Hepatocyte (in vitro differentiated cells): ENCODE measurements at regions not wholly inside any gene's neighbourhood (a gene's known extent, or its start where the extent isn't known, plus 50 kb on each side); places are given as distances from the start of the nearest gene placed in this dataset.

Experiments
- CTCF ChIP-seq: fragments of 200-600 bp; sonication (generic); IDR thresholded peaks from 2 replicates; pipeline ENCODE4 v1.5.1; 2016; ENCODE audit warnings: antibody characterized with exemption, mild to moderate bottlenecking; ENCODE audit not compliant: poor library complexity
- EZH2 ChIP-seq: fragments of 200-600 bp; sonication (generic); IDR thresholded peaks from 2 replicates; pipeline ENCODE4 v1.6.1; 2016; ENCODE audit warnings: antibody characterized with exemption, mild to moderate bottlenecking, borderline replicate concordance

GRCh38 chr1:88284066-88284465 lies 400.0 kb upstream of the PKN2 start:
- TF ChIP-seq EZH2 (no peak), CTCF (no peak)
